K562 (cell line): ENCODE measurements at regions not wholly inside any gene's neighbourhood (a gene's known extent, or its start where the extent isn't known, plus 50 kb on each side); places are given as distances from the start of the nearest gene placed in this dataset.

Experiments used
- GATAD2B ChIP-seq: fragments of 450-650 bp; IDR thresholded peaks from 2 replicates; pipeline ENCODE4 v1.6.1; 2017; ENCODE audit warnings: mild to moderate bottlenecking, borderline replicate concordance
- JUND ChIP-seq, 2 experiments: IDR thresholded peaks; 2 replicates in 1 of 2; 3 replicates in 1 of 2; pipeline ENCODE4 v1.6.1; 2011; ENCODE audit warnings: borderline replicate concordance in 2 of 2, low read depth in 2 of 2, low read length in 2 of 2, improper control_type of control experiment in 1 of 2, missing biosample characterization in 1 of 2, missing genetic modification characterization in 1 of 2, missing genetic modification reagents in 1 of 2
- MYC ChIP-seq, 2 experiments: fragments of 250-450 bp in 1 of 2; sonication (Bioruptor Pico) in 1 of 2; IDR thresholded peaks; 2 replicates each; pipeline versions ENCODE4 v1.5.1 to v1.6.1; 2012 to 2021; ENCODE audit warnings: low read depth in 2 of 2, borderline replicate concordance in 1 of 2, improper control_type of control experiment in 1 of 2, low read length in 1 of 2, mild to moderate bottlenecking in 1 of 2, moderate library complexity in 1 of 2
- SIX5 ChIP-seq, 2 experiments: IDR thresholded peaks; 2 replicates each; pipeline ENCODE4 v1.6.1; 2011; ENCODE audit warnings: low read length in 2 of 2, borderline replicate concordance in 1 of 2, low read depth in 1 of 2, mild to moderate bottlenecking in 1 of 2, moderate library complexity in 1 of 2; ENCODE audit not compliant: insufficient read depth in 1 of 2
- TAF1 ChIP-seq: IDR thresholded peaks from 2 replicates; pipeline ENCODE4 v1.6.1; 2011; ENCODE audit warnings: mild to moderate bottlenecking, low read length, moderate library complexity; ENCODE audit not compliant: insufficient read depth, control insufficient read depth, severe bottlenecking; ENCODE audit errors: extremely low read depth
- ZNF785 ChIP-seq: fragments of 250-450 bp; sonication (Bioruptor Pico); IDR thresholded peaks from 2 replicates; pipeline ENCODE4 v1.4.0; 2020; ENCODE audit warnings: mild to moderate bottlenecking
- TF ChIP-seq, protein P1 (sequence below), 3 experiments: IDR thresholded peaks in 2 of 3; conservative IDR thresholded peaks in 1 of 3; 2 replicates each; pipeline ENCODE4 v1.5.1; 2011 to 2012; ENCODE audit warnings: low read length in 3 of 3, mild to moderate bottlenecking in 3 of 3, control low read depth in 2 of 3, improper control_type of control experiment in 1 of 3, inconsistent platforms in 1 of 3, low read depth in 1 of 3, mixed read lengths in 1 of 3, moderate library complexity in 1 of 3; ENCODE audit not compliant: insufficient read depth in 2 of 3
- TF ChIP-seq, protein P2 (sequence below): sonication (generic); formaldehyde crosslinking; IDR thresholded peaks from 2 replicates; pipeline ENCODE4 v1.8.0; 2022; ENCODE audit warnings: mild to moderate bottlenecking, missing genetic modification reagents
- TF ChIP-seq, protein P3 (sequence below), 2 experiments: fragments of 200-800 bp in 1 of 2; sonication (Bioruptor generic) in 1 of 2; sonication (generic) in 1 of 2; formaldehyde crosslinking in 1 of 2; IDR thresholded peaks in 1 of 2; conservative IDR thresholded peaks in 1 of 2; 2 replicates each; pipeline versions ENCODE4 v1.5.0 to v1.6.1; 2016 to 2020; ENCODE audit warnings: missing compliant biosample characterization in 1 of 2, missing genetic modification characterization in 1 of 2, missing genetic modification reagents in 1 of 2
- TF ChIP-seq, protein P4 (sequence below): fragments of 200-800 bp; sonication (Bioruptor generic); IDR thresholded peaks from 2 replicates; pipeline ENCODE4 v1.6.1; 2017; ENCODE audit warnings: missing genetic modification characterization, missing compliant biosample characterization
- TF ChIP-seq, protein P5 (sequence below), 2 experiments: fragments of 450-650 bp in 1 of 2; sonication (generic) in 1 of 2; formaldehyde crosslinking in 1 of 2; IDR thresholded peaks in 1 of 2; conservative IDR thresholded peaks in 1 of 2; 2 replicates each; pipeline versions ENCODE4 v1.6.1 to v1.8.1; 2016 to 2023; ENCODE audit warnings: mild to moderate bottlenecking in 2 of 2, moderate library complexity in 2 of 2, inconsistent platforms in 1 of 2, missing genetic modification reagents in 1 of 2
- TF ChIP-seq, protein P6 (sequence below): sonication (generic); formaldehyde crosslinking; IDR thresholded peaks from 2 replicates; pipeline ENCODE4 v1.9.0; 2022; ENCODE audit warnings: mild to moderate bottlenecking, missing genetic modification reagents

DNA sequence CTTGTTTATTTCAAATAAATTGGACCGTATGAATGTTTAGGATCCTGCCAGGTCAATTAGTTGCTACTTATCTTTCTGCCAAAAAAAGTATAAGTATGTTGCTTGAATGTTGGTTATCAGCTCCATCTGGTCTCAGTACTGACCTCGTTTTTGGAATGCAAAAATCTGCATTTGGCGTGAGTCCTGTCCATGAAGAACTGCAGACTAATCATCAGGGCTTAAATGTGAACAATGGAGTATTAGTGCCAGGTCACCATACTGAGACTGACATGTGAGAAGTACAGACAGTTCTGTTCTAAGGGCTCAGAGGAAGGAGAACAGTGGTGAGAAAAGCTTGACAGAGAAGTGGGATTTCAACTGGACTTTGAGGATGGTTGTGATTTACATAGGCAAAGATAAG, 393.1 kb upstream of the SLC14A2 start:
- TF ChIP-seq, protein P1, sequence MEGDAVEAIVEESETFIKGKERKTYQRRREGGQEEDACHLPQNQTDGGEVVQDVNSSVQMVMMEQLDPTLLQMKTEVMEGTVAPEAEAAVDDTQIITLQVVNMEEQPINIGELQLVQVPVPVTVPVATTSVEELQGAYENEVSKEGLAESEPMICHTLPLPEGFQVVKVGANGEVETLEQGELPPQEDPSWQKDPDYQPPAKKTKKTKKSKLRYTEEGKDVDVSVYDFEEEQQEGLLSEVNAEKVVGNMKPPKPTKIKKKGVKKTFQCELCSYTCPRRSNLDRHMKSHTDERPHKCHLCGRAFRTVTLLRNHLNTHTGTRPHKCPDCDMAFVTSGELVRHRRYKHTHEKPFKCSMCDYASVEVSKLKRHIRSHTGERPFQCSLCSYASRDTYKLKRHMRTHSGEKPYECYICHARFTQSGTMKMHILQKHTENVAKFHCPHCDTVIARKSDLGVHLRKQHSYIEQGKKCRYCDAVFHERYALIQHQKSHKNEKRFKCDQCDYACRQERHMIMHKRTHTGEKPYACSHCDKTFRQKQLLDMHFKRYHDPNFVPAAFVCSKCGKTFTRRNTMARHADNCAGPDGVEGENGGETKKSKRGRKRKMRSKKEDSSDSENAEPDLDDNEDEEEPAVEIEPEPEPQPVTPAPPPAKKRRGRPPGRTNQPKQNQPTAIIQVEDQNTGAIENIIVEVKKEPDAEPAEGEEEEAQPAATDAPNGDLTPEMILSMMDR (IDR thresholded peaks at IDR 0.05 in 2 of 3, conservative IDR thresholded peaks at IDR 0.05 in 1 of 3; ENCODE audit: insufficient read depth in 2 of 3, low read depth in 1 of 3, low read length in 3 of 3) = no peak
- TF ChIP-seq, protein P2, sequence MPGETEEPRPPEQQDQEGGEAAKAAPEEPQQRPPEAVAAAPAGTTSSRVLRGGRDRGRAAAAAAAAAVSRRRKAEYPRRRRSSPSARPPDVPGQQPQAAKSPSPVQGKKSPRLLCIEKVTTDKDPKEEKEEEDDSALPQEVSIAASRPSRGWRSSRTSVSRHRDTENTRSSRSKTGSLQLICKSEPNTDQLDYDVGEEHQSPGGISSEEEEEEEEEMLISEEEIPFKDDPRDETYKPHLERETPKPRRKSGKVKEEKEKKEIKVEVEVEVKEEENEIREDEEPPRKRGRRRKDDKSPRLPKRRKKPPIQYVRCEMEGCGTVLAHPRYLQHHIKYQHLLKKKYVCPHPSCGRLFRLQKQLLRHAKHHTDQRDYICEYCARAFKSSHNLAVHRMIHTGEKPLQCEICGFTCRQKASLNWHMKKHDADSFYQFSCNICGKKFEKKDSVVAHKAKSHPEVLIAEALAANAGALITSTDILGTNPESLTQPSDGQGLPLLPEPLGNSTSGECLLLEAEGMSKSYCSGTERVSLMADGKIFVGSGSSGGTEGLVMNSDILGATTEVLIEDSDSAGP = no peak
- TF ChIP-seq ZNF785 (CRISPR knock-in tag) (no peak), JUND (IDR thresholded peaks at IDR 0.05; ENCODE audit: borderline replicate concordance, low read depth, low read length) (no peak), JUND (tag; IDR thresholded peaks at IDR 0.05; ENCODE audit: borderline replicate concordance, low read depth, low read length) (no peak), TAF1 (no peak), MYC (IDR thresholded peaks at IDR 0.05; ENCODE audit: low read depth, low read length) (no peak), MYC (CRISPR knock-in tag; IDR thresholded peaks at IDR 0.05; ENCODE audit: borderline replicate concordance, low read depth) (no peak), SIX5 (IDR thresholded peaks at IDR 0.05; ENCODE audit: borderline replicate concordance in 1 of 2, insufficient read depth in 1 of 2, low read depth in 1 of 2, low read length in 2 of 2) (no peak), GATAD2B (no peak)
- TF ChIP-seq, protein P3, sequence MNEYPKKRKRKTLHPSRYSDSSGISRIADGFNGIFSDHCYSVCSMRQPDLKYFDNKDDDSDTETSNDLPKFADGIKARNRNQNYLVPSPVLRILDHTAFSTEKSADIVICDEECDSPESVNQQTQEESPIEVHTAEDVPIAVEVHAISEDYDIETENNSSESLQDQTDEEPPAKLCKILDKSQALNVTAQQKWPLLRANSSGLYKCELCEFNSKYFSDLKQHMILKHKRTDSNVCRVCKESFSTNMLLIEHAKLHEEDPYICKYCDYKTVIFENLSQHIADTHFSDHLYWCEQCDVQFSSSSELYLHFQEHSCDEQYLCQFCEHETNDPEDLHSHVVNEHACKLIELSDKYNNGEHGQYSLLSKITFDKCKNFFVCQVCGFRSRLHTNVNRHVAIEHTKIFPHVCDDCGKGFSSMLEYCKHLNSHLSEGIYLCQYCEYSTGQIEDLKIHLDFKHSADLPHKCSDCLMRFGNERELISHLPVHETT (CRISPR knock-in tag; conservative IDR thresholded peaks at IDR 0.05 in 1 of 2, IDR thresholded peaks at IDR 0.05 in 1 of 2) = no peak
- TF ChIP-seq, protein P4, sequence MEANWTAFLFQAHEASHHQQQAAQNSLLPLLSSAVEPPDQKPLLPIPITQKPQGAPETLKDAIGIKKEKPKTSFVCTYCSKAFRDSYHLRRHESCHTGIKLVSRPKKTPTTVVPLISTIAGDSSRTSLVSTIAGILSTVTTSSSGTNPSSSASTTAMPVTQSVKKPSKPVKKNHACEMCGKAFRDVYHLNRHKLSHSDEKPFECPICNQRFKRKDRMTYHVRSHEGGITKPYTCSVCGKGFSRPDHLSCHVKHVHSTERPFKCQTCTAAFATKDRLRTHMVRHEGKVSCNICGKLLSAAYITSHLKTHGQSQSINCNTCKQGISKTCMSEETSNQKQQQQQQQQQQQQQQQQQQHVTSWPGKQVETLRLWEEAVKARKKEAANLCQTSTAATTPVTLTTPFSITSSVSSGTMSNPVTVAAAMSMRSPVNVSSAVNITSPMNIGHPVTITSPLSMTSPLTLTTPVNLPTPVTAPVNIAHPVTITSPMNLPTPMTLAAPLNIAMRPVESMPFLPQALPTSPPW (CRISPR knock-in tag) = no peak
- TF ChIP-seq, protein P5, sequence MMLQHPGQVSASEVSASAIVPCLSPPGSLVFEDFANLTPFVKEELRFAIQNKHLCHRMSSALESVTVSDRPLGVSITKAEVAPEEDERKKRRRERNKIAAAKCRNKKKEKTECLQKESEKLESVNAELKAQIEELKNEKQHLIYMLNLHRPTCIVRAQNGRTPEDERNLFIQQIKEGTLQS (IDR thresholded peaks at IDR 0.05) = no peak
- TF ChIP-seq, protein P5 (CRISPR knock-in tag; conservative IDR thresholded peaks at IDR 0.05) = no peak
- TF ChIP-seq, protein P6, sequence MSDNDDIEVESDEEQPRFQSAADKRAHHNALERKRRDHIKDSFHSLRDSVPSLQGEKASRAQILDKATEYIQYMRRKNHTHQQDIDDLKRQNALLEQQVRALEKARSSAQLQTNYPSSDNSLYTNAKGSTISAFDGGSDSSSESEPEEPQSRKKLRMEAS (CRISPR knock-in tag) = no peak
